Middle frontal gyrus (tissue), 1 donor: ENCODE measurements at regions not wholly inside any gene's neighbourhood (a gene's known extent, or its start where the extent isn't known, plus 50 kb on each side); places are given as distances from the start of the nearest gene placed in this dataset.
"Not testable (repeated sequence)": the region's sequence is repeated elsewhere in the genome, so short reads cannot be mapped to it uniquely, and the experiment has no call there.

Experiments
- DNase-seq: peaks from one replicate; pipeline ENCODE4 v3.0.0-alpha.2; 2015; ENCODE audit warnings: low spot score; ENCODE audit errors: extremely low spot score

GRCh38 chr4:112061207-112061817 is 83.9 kb upstream of the FAM241A start:
- no peak for DNase-seq

- no peak for DNase-seq
Measured at GRCh38 chr4:112063260-112063659, 82.0 kb upstream of the FAM241A start.

GRCh38 chr4:112069110-112069509 is 76.1 kb upstream of the FAM241A start:
- no peak for DNase-seq

- no peak for DNase-seq
Measured at GRCh38 chr4:112073181-112073580, 72.1 kb upstream of the FAM241A start.

GRCh38 chr4:112075129-112075753 is 70.0 kb upstream of the FAM241A start:
- no peak for DNase-seq

GRCh38 chr4:112075906-112076305 is 69.3 kb upstream of the FAM241A start:
- no peak for DNase-seq

GRCh38 chr4:112076919-112077608 is 68.2 kb upstream of the FAM241A start:
- no peak for DNase-seq

GRCh38 chr4:112077743-112078142 is 67.5 kb upstream of the FAM241A start:
- no peak for DNase-seq

GRCh38 chr4:112082954-112083586 is 62.2 kb upstream of the FAM241A start:
- DNase-seq = no peak

GRCh38 chr4:112083587-112084347 is 61.5 kb upstream of the FAM241A start:
- no peak for DNase-seq

GRCh38 chr4:112085156-112086035 is 59.9 kb upstream of the FAM241A start:
- DNase-seq = no peak

- DNase-seq = no peak
Measured at GRCh38 chr4:112086036-112086434, 59.2 kb upstream of the FAM241A start.

GRCh38 chr4:112086661-112087060 is 58.6 kb upstream of the FAM241A start:
- not testable (repeated sequence) for DNase-seq

GRCh38 chr4:112092330-112092729 is 52.9 kb upstream of the FAM241A start:
- not testable (repeated sequence) for DNase-seq

- DNase-seq = no peak
Measured at GRCh38 chr4:112093636-112094202, 51.5 kb upstream of the FAM241A start.

GRCh38 chr4:112094330-112094729 is 50.9 kb upstream of the FAM241A start:
- no peak for DNase-seq
